OCI-LY3 (cell line): ENCODE measurements at regions not wholly inside any gene's neighbourhood (a gene's known extent, or its start where the extent isn't known, plus 50 kb on each side); places are given as distances from the start of the nearest gene placed in this dataset.

Source experiments
- H2AFZ ChIP-seq: fragments of 200-600, 300-600 bp; shearing (Covaris generic); 2 replicates; pipeline ENCODE4 v1.6.0; 2014; ENCODE audit warnings: antibody characterized with exemption, low read depth, low read length
- H3K27ac ChIP-seq: fragments of 200-600, 300-600 bp; sonication (generic); 2 replicates; pipeline ENCODE4 v1.5.1; 2014; ENCODE audit warnings: mild to moderate bottlenecking, low read length, moderate library complexity, mixed read lengths
- H3K27me3 ChIP-seq: fragments of 200-600, 300-600 bp; sonication (generic); 2 replicates; pipeline ENCODE4 v1.6.1; 2014; ENCODE audit warnings: low read depth, low read length, mixed read lengths
- H3K36me3 ChIP-seq: fragments of 200-600, 300-600 bp; sonication (generic); replicated peaks from 2 replicates; pipeline ENCODE3; 2014; ENCODE audit warnings: low read depth, low read length, mixed read lengths
- H3K4me1 ChIP-seq: fragments of 300-600, 200-600 bp; sonication (generic); 2 replicates; pipeline ENCODE4 v1.6.1; 2014; ENCODE audit warnings: low read length, mixed read lengths
- H3K4me2 ChIP-seq: fragments of 200-600, 300-600 bp; sonication (generic); 2 replicates; pipeline ENCODE4 v1.6.1; 2014; ENCODE audit warnings: low read length, mixed read lengths
- H3K4me3 ChIP-seq: fragments of 300-600, 200-600 bp; sonication (generic); 2 replicates; pipeline ENCODE4 v1.5.1; 2014; ENCODE audit warnings: antibody characterized with exemption, mild to moderate bottlenecking, low read length, moderate library complexity
- H3K79me2 ChIP-seq: fragments of 300-600, 200-600 bp; shearing (Covaris generic); 2 replicates; pipeline ENCODE4 v1.6.1; 2014; ENCODE audit warnings: mild to moderate bottlenecking, low read length, mixed read lengths
- H3K9ac ChIP-seq: fragments of 300-600, 200-600 bp; shearing (Covaris generic); 2 replicates; pipeline ENCODE4 v1.6.0; 2014; ENCODE audit warnings: mild to moderate bottlenecking, low read length, moderate library complexity
- H3K9me3 ChIP-seq: fragments of 200-600, 300-600 bp; shearing (Covaris generic); 2 replicates; pipeline ENCODE4 v1.6.1; 2014; ENCODE audit warnings: low read length, mixed read lengths; ENCODE audit not compliant: insufficient read depth
- H4K20me1 ChIP-seq: fragments of 200-600, 300-600 bp; sonication (generic); 2 replicates; pipeline ENCODE4 v1.6.1; 2016; ENCODE audit warnings: low read length, mixed read lengths; ENCODE audit not compliant: insufficient read depth
- CTCF ChIP-seq: fragments of 200-600, 300-600 bp; sonication (generic); IDR thresholded peaks from 2 replicates; pipeline ENCODE4 v1.5.1; 2014; ENCODE audit warnings: antibody characterized with exemption, low read length, low read depth
- EZH2phosphoT487 ChIP-seq: fragments of 200-600 bp; shearing (Covaris generic); IDR thresholded peaks from 2 replicates; pipeline ENCODE4 v1.6.1; 2018; ENCODE audit warnings: antibody characterized with exemption, mixed run types, low read depth

DNA sequence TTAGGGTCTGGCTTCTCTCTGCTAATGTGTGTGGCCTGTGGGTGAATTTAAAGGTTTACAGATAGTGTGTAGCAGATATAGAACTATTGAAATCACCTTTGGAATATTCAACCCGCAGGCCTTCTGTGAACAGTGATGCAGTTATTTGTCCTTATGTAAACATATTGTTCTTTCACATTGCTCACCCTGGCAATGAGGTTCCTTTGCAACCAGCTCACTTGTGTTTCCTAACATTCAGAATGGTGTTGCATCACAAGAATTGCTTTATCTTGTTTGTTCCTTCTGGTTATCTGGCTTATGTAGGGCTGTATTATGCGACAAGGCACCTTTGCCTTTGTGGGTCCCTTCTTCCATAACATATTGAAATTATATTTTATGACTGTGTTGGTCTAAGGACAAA is 370.3 kb downstream of the NNT start:
- H4K20me1 ChIP-seq = no peaks in the 10 kb centered on the region
- H2AFZ ChIP-seq = no peak overlapping the region
- H3K79me2 ChIP-seq = no peaks in the 10 kb centered on the region
- H3K27ac ChIP-seq = no peak overlapping the region
- H3K4me2 ChIP-seq = no peak overlapping the region
- no peak for TF ChIP-seq CTCF
- H3K4me1 ChIP-seq = no peaks in the 10 kb centered on the region
- no peak overlapping the region for H3K9ac ChIP-seq
- no peaks in the 10 kb centered on the region for H3K27me3 ChIP-seq
- H3K4me3 ChIP-seq = no peak overlapping the region
- no peaks in the 10 kb centered on the region for H3K9me3 ChIP-seq
- no peaks in the 10 kb centered on the region for H3K36me3 ChIP-seq

- H3K27me3 ChIP-seq = no peaks in the 10 kb centered on the region
- no peak overlapping the region for H3K27ac ChIP-seq
- no peaks in the 10 kb centered on the region for H3K79me2 ChIP-seq
- TF ChIP-seq EZH2phosphoT487 (no peak), CTCF (no peak)
- no peaks in the 10 kb centered on the region for H4K20me1 ChIP-seq
- no peak overlapping the region for H2AFZ ChIP-seq
- no peaks in the 10 kb centered on the region for H3K9me3 ChIP-seq
- H3K4me3 ChIP-seq = no peak overlapping the region
- H3K36me3 ChIP-seq = no peaks in the 10 kb centered on the region
- no peak overlapping the region for H3K9ac ChIP-seq
- H3K4me1 ChIP-seq = no peaks in the 10 kb centered on the region
- no peak overlapping the region for H3K4me2 ChIP-seq
Measured at GRCh38 chr5:43967165-43967564, 364.2 kb downstream of the NNT start.

GRCh38 chr5:43959144-43959543 is 356.2 kb downstream of the NNT start:
- H2AFZ ChIP-seq = no peak overlapping the region
- H3K27ac ChIP-seq = no peak overlapping the region
- no peak overlapping the region for H3K9ac ChIP-seq
- no peaks in the 10 kb centered on the region for H3K36me3 ChIP-seq
- no peaks in the 10 kb centered on the region for H3K79me2 ChIP-seq
- no peaks in the 10 kb centered on the region for H3K4me1 ChIP-seq
- no peak overlapping the region for H3K4me2 ChIP-seq
- H3K9me3 ChIP-seq = no peaks in the 10 kb centered on the region
- TF ChIP-seq EZH2phosphoT487 (no peak), CTCF (no peak)
- H3K27me3 ChIP-seq = no peaks in the 10 kb centered on the region
- no peak overlapping the region for H3K4me3 ChIP-seq
- no peaks in the 10 kb centered on the region for H4K20me1 ChIP-seq

GRCh38 chr5:43947935-43948334 is 345.0 kb downstream of the NNT start:
- H3K27ac ChIP-seq = no peak overlapping the region
- H3K4me2 ChIP-seq = no peak overlapping the region
- no peak overlapping the region for H2AFZ ChIP-seq
- no peaks in the 10 kb centered on the region for H3K4me1 ChIP-seq
- no peaks in the 10 kb centered on the region for H4K20me1 ChIP-seq
- no peaks in the 10 kb centered on the region for H3K79me2 ChIP-seq
- no peak overlapping the region for H3K4me3 ChIP-seq
- no peaks in the 10 kb centered on the region for H3K36me3 ChIP-seq
- no peak overlapping the region for H3K9ac ChIP-seq
- TF ChIP-seq CTCF (no peak), EZH2phosphoT487 (no peak)
- H3K27me3 ChIP-seq = no peaks in the 10 kb centered on the region
- no peaks in the 10 kb centered on the region for H3K9me3 ChIP-seq
